GM12878 (cell line): ENCODE measurements at regions not wholly inside any gene's neighbourhood (a gene's known extent, or its start where the extent isn't known, plus 50 kb on each side); places are given as distances from the start of the nearest gene placed in this dataset.

Experiments used
- ATAC-seq: fragments of 200-7000 bp; cut with Tn5 transposase; 3 replicates; pipeline ENCODE4 v1.9.1; 2020; ENCODE audit warnings: mild to moderate bottlenecking, moderate library complexity
- BruUV-seq: library from RNA; stranded (reverse); fragments of 400-500 nt; replicated peaks from 2 replicates; lab custom pipeline; 2021; lab: Mats Ljungman, UMichigan
- CTCF ChIA-PET: fragments of 300-600 bp; sonication (Branson Sonifier 250); formaldehyde crosslinking; extraction: SDS; loops from one replicate; lab custom pipeline; 2021; ENCODE audit warnings: inconsistent platforms; lab: Yijun Ruan, JAX
- POLR2A ChIA-PET: fragments of 350-600 bp; formaldehyde crosslinking; extraction: SDS; loops from one replicate; lab custom pipeline; 2021; ENCODE audit warnings: inconsistent platforms; lab: Charles Lee
- RAD21 ChIA-PET: fragments of 300-600 bp; sonication (Branson Sonifier 250); formaldehyde crosslinking; loops from one replicate; lab custom pipeline; 2023; ENCODE audit warnings: antibody characterized with exemption; ENCODE audit not compliant: unreplicated experiment; lab: Charles Lee
- SMC1A ChIA-PET: fragments of 300-600 bp; sonication (Branson Sonifier 250); formaldehyde crosslinking; loops from one replicate; lab custom pipeline; 2023; ENCODE audit not compliant: unreplicated experiment, uncharacterized antibody; lab: Charles Lee
- DNase-seq: peaks from one replicate; pipeline ENCODE4 v3.0.0-alpha.2; 2011; ENCODE audit warnings: low read depth, low spot score
- FAIRE-seq: peaks from 3 replicates; lab custom pipeline; 2011; peaks lifted over from hg19 to GRCh38; lab: Jason Lieb, UNC
- H2AFZ ChIP-seq: 2 replicates; pipeline ENCODE4 v1.6.0; 2011; ENCODE audit warnings: low read depth, low read length, control low read depth; ENCODE audit not compliant: control insufficient read depth
- H3K27ac ChIP-seq: 2 replicates; pipeline ENCODE4 v1.5.1; 2011; ENCODE audit warnings: control low read depth; ENCODE audit not compliant: control insufficient read depth, insufficient read depth
- H3K27me3 ChIP-seq, 2 experiments: replicated peaks in 1 of 2; 2 replicates each; pipeline versions ENCODE4 v1.6.0 to v1.6.1; 2011; ENCODE audit warnings: low read length in 1 of 2; ENCODE audit not compliant: control insufficient read depth in 2 of 2, insufficient read depth in 2 of 2
- H3K36me3 ChIP-seq, 2 experiments: 2 replicates each; pipeline ENCODE4 v1.5.1; 2011; ENCODE audit warnings: low read length in 1 of 2; ENCODE audit not compliant: control insufficient read depth in 2 of 2, insufficient read depth in 2 of 2
- H3K4me1 ChIP-seq: 2 replicates; pipeline ENCODE4 v1.6.1; 2011; ENCODE audit warnings: mild to moderate bottlenecking, low read length, moderate library complexity, mixed read lengths; ENCODE audit not compliant: control insufficient read depth, insufficient read depth
- H3K4me2 ChIP-seq: 2 replicates; pipeline ENCODE4 v1.6.0; 2011; ENCODE audit warnings: control low read depth; ENCODE audit not compliant: control insufficient read depth, insufficient read depth
- H3K4me3 ChIP-seq: fragments of 200-600 bp; sonication (generic); 2 replicates; pipeline ENCODE4 v1.5.1; 2016
- H3K79me2 ChIP-seq: 2 replicates; pipeline ENCODE4 v1.6.0; 2011; ENCODE audit warnings: low read length; ENCODE audit not compliant: control insufficient read depth, insufficient read depth
- H3K9ac ChIP-seq: 2 replicates; pipeline ENCODE4 v1.8.0; 2011; ENCODE audit warnings: low read length, control low read depth, mixed read lengths; ENCODE audit not compliant: control insufficient read depth, insufficient read depth
- H3K9me3 ChIP-seq: replicated peaks from 3 replicates; pipeline ENCODE4 v1.5.1; 2011; ENCODE audit warnings: mild to moderate bottlenecking, low read length; ENCODE audit not compliant: control insufficient read depth, insufficient read depth
- H4K20me1 ChIP-seq: 2 replicates; pipeline ENCODE4 v1.6.0; 2011; ENCODE audit not compliant: control insufficient read depth, insufficient read depth
- EED ChIP-seq: sonication (generic); IDR thresholded peaks from 2 replicates; pipeline ENCODE4 v1.6.1; 2016; ENCODE audit warnings: antibody characterized with exemption, low read depth
- HCFC1 ChIP-seq: fragments of 150-350 bp; IDR thresholded peaks from 2 replicates; pipeline ENCODE4 v1.6.1; 2014; ENCODE audit warnings: low read length
- IKZF2 ChIP-seq, 2 experiments: fragments of 450-650 bp; IDR thresholded peaks; 2 replicates each; pipeline ENCODE4 v1.6.1; 2017; ENCODE audit warnings: mild to moderate bottlenecking in 2 of 2, moderate library complexity in 2 of 2
- NR2C1 ChIP-seq: fragments of 450-650 bp; IDR thresholded peaks from 2 replicates; pipeline ENCODE4 v1.6.1; 2017; ENCODE audit warnings: antibody characterized with exemption, mild to moderate bottlenecking, moderate library complexity
- POU2F2 ChIP-seq: IDR thresholded peaks from 3 replicates; pipeline ENCODE4 v1.6.1; 2011; ENCODE audit warnings: low read depth, mild to moderate bottlenecking, low read length, borderline replicate concordance
- RCOR1 ChIP-seq: conservative IDR thresholded peaks from 2 replicates; pipeline ENCODE4 v1.6.1; 2012; ENCODE audit warnings: low read depth, low read length, improper control_type of control experiment
- TCF12 ChIP-seq: IDR thresholded peaks from 2 replicates; pipeline ENCODE4 v1.6.1; 2011; ENCODE audit warnings: low read depth, mild to moderate bottlenecking, low read length
- ZSCAN29 ChIP-seq: fragments of 450-650 bp; IDR thresholded peaks from 2 replicates; pipeline ENCODE4 v1.6.1; 2017; ENCODE audit warnings: mild to moderate bottlenecking, moderate library complexity
- in situ Hi-C: fragments of 300-500 bp; cut with MboI; formaldehyde crosslinking; loops from 9 replicates; pipeline ENCODE4 v1.14.3; 2018; ENCODE audit warnings: mixed read lengths
- intact Hi-C: fragments of 100-400 bp; cut with micrococcal nuclease; formaldehyde crosslinking; loops from one replicate; pipeline ENCODE4 v1.14.2; 2022; ENCODE audit not compliant: unreplicated experiment
- TF ChIP-seq, protein P1 (sequence below): IDR thresholded peaks from 2 replicates; pipeline ENCODE4 v1.6.1; 2012; ENCODE audit warnings: mild to moderate bottlenecking, low read depth, low read length
- TF ChIP-seq, protein P2 (sequence below): fragments of 450-650 bp; IDR thresholded peaks from 2 replicates; pipeline ENCODE4 v1.6.1; 2016; ENCODE audit warnings: mild to moderate bottlenecking, moderate library complexity, borderline replicate concordance
- TF ChIP-seq, protein P3 (sequence below): fragments of 450-650 bp; IDR thresholded peaks from 2 replicates; pipeline ENCODE4 v1.6.1; 2014; ENCODE audit warnings: mild to moderate bottlenecking
- TF ChIP-seq, protein P4 (sequence below): fragments of 450-650 bp; IDR thresholded peaks from 2 replicates; pipeline ENCODE4 v1.6.1; 2017; ENCODE audit warnings: mild to moderate bottlenecking

DNA sequence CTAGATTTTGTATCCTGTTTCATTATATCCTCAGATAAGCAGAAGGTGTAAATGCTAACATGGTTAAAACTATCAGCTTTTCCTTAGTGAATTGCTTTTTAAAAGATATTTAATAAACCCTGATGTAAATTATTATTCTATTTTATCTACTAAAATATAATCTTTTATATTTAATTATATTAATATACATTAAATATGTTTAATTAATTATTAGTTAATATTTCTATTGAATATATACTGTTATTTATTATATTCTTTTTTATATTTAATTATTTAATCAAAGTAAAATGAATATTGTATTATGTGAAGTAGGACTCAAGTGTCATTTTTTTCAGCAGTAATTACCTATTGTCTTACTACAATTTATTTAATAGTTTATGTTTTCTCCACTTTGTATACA, 179.7 kb upstream of the ADGRL4 start:
- Histone ChIP-seq H4K20me1 (no peaks in the 10 kb centered on the region), H3K4me1 (no peaks in the 10 kb centered on the region), H3K27ac (no peak overlapping the region), H3K79me2 (no peaks in the 10 kb centered on the region), H3K36me3 (no peaks in the 10 kb centered on the region), H3K4me3 (no peak overlapping the region), H3K9me3 (no peaks in the 10 kb centered on the region), H3K9ac (no peak overlapping the region), H3K4me2 (no peak overlapping the region), H3K27me3 (no peaks in the 10 kb centered on the region), H2AFZ (no peak overlapping the region)
- ChIA-PET POLR2A (no interaction called here), SMC1A (interaction anchor here (0.8 to 1.6 kb wide), 2 partner anchors 9 to 11 kb away, joined by 4 read pairs; no protein-coding TSS in a partner anchor), RAD21 (no interaction called here), CTCF (no interaction called here)
- DNase-seq (no peak), FAIRE-seq (no peak), ATAC-seq (no peak)
- intact Hi-C loops = no loop called here
- TF ChIP-seq, protein P1, sequence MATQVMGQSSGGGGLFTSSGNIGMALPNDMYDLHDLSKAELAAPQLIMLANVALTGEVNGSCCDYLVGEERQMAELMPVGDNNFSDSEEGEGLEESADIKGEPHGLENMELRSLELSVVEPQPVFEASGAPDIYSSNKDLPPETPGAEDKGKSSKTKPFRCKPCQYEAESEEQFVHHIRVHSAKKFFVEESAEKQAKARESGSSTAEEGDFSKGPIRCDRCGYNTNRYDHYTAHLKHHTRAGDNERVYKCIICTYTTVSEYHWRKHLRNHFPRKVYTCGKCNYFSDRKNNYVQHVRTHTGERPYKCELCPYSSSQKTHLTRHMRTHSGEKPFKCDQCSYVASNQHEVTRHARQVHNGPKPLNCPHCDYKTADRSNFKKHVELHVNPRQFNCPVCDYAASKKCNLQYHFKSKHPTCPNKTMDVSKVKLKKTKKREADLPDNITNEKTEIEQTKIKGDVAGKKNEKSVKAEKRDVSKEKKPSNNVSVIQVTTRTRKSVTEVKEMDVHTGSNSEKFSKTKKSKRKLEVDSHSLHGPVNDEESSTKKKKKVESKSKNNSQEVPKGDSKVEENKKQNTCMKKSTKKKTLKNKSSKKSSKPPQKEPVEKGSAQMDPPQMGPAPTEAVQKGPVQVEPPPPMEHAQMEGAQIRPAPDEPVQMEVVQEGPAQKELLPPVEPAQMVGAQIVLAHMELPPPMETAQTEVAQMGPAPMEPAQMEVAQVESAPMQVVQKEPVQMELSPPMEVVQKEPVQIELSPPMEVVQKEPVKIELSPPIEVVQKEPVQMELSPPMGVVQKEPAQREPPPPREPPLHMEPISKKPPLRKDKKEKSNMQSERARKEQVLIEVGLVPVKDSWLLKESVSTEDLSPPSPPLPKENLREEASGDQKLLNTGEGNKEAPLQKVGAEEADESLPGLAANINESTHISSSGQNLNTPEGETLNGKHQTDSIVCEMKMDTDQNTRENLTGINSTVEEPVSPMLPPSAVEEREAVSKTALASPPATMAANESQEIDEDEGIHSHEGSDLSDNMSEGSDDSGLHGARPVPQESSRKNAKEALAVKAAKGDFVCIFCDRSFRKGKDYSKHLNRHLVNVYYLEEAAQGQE = no peak
- TF ChIP-seq, protein P2, sequence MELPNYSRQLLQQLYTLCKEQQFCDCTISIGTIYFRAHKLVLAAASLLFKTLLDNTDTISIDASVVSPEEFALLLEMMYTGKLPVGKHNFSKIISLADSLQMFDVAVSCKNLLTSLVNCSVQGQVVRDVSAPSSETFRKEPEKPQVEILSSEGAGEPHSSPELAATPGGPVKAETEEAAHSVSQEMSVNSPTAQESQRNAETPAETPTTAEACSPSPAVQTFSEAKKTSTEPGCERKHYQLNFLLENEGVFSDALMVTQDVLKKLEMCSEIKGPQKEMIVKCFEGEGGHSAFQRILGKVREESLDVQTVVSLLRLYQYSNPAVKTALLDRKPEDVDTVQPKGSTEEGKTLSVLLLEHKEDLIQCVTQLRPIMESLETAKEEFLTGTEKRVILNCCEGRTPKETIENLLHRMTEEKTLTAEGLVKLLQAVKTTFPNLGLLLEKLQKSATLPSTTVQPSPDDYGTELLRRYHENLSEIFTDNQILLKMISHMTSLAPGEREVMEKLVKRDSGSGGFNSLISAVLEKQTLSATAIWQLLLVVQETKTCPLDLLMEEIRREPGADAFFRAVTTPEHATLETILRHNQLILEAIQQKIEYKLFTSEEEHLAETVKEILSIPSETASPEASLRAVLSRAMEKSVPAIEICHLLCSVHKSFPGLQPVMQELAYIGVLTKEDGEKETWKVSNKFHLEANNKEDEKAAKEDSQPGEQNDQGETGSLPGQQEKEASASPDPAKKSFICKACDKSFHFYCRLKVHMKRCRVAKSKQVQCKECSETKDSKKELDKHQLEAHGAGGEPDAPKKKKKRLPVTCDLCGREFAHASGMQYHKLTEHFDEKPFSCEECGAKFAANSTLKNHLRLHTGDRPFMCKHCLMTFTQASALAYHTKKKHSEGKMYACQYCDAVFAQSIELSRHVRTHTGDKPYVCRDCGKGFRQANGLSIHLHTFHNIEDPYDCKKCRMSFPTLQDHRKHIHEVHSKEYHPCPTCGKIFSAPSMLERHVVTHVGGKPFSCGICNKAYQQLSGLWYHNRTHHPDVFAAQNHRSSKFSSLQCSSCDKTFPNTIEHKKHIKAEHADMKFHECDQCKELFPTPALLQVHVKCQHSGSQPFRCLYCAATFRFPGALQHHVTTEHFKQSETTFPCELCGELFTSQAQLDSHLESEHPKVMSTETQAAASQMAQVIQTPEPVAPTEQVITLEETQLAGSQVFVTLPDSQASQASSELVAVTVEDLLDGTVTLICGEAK = no peak
- TF ChIP-seq RCOR1 = no peak
- no peak for TF ChIP-seq TCF12
- TF ChIP-seq, protein P3, sequence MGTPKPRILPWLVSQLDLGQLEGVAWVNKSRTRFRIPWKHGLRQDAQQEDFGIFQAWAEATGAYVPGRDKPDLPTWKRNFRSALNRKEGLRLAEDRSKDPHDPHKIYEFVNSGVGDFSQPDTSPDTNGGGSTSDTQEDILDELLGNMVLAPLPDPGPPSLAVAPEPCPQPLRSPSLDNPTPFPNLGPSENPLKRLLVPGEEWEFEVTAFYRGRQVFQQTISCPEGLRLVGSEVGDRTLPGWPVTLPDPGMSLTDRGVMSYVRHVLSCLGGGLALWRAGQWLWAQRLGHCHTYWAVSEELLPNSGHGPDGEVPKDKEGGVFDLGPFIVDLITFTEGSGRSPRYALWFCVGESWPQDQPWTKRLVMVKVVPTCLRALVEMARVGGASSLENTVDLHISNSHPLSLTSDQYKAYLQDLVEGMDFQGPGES = no peak
- TF ChIP-seq HCFC1 = no peak
- no peak for TF ChIP-seq NR2C1
- TF ChIP-seq ZSCAN29 = no peak
- TF ChIP-seq, protein P4, sequence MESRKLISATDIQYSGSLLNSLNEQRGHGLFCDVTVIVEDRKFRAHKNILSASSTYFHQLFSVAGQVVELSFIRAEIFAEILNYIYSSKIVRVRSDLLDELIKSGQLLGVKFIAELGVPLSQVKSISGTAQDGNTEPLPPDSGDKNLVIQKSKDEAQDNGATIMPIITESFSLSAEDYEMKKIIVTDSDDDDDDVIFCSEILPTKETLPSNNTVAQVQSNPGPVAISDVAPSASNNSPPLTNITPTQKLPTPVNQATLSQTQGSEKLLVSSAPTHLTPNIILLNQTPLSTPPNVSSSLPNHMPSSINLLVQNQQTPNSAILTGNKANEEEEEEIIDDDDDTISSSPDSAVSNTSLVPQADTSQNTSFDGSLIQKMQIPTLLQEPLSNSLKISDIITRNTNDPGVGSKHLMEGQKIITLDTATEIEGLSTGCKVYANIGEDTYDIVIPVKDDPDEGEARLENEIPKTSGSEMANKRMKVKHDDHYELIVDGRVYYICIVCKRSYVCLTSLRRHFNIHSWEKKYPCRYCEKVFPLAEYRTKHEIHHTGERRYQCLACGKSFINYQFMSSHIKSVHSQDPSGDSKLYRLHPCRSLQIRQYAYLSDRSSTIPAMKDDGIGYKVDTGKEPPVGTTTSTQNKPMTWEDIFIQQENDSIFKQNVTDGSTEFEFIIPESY = no peak
- TF ChIP-seq POU2F2 = no peak
- no peak for TF ChIP-seq IKZF2 (IDR thresholded peaks at IDR 0.05)
- TF ChIP-seq EED = no peak
- in situ Hi-C loops = no loop called here
- no TSS peak for BruUV-seq
